ENCODE measurements at regions not wholly inside any gene's neighbourhood (a gene's known extent, or its start where the extent isn't known, plus 50 kb on each side); places are given as distances from the start of the nearest gene placed in this dataset.

DNA sequence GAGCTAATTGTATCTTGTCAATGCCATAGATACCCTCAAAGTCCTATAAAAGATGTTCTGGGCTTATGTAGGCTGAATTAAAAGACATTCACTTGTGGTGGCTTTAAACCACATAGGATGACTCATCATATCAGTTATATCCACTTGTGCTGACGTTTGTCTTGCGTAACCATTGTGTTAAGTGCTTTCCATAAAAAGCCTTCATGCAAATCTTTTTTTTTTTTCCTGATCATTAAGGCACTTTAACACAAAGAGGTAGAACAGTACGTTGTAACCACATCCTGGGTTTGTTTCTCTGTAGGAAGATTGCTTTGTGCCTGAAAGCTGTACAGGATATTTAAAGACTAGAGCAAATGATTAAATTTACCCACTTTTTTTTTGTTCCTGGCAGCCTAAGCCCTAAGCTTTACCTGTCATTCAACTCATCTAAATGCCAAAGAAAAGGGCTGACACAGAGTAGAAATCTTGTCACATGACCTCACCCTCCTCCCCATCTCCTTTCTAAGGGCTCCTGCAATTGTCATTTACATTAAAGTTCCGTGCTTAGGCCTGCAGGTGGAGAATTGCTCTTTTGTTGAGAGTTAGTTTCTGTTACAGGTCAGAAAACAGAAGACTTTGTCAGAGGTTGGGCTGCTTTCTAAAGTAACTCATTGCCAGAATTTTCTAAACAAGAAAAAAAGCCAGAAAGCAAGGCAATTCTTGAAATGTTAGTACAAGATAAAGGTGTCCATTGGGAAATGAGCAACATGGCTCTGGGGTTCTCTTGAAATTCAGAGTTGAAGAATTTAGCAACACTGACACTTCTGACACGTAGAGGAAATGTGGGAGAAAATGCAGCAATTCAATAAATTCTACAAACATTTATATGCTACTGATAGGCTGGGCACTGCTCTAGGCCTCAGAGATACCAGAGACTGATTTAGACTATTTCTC is 555.6 kb downstream of the PPARGC1A start:
- DNase-seq (ENCODE audit: low read depth) = peak; percentile 4

DNA sequence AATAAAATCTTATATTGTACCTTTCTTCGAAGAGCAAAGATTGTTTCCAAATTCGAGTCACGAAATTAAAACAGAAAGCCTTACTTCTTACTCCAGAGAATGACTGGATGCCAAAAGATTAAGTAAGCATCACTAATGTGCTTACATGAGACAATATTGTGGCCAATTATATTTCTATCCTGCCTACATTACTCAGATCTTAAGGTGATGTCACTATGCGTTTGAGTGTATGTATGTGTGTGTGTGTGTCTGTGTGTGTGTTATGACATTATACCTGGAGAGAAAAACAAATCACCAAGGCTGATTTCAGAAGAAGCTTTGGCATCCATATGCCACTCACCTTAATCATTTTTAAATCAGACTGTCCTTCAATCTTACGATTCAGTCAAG is 556.3 kb downstream of the PPARGC1A start:
- DNase-seq (ENCODE audit: low read depth) = no peak

DNA sequence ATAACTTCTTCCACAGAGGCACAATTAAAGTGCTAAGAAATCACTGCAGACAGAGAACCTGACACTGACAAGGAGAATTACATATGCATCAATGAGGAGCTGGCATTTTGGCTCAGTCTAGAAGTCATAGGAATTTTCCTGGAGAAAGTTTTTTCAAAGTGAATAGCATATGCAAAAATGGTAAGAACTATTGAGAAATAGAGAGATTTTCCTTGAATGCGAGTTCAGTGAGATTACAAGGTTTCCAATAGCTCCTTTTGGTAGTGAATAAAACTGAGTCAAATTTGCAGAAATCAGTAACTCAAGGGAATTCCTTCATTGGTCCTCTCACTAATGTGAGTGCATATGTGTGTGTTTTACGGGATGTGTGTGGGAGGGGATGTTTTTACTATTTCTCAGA is 557.5 kb downstream of the PPARGC1A start:
- DNase-seq (ENCODE audit: low read depth) = no peak

DNA sequence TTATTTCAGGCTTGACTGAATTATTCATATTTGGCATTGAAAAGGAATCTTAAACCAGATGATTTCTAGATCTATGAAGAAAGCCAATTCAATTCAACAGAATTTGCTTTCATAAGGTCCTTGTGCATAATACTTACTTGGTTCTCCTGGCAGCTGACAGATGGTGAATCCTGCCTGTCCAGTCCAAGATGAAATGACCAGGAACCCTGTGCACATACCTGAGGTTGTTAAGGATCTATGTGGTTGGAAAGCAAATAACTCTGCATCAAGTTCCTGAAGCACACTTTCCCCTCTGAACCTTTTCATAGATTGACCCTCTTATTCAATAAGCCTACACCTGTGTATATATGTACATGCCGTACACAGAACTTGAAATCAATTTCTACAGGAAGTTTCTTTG is 562.7 kb downstream of the PPARGC1A start:
- DNase-seq (ENCODE audit: low read depth) = no peak

DNA sequence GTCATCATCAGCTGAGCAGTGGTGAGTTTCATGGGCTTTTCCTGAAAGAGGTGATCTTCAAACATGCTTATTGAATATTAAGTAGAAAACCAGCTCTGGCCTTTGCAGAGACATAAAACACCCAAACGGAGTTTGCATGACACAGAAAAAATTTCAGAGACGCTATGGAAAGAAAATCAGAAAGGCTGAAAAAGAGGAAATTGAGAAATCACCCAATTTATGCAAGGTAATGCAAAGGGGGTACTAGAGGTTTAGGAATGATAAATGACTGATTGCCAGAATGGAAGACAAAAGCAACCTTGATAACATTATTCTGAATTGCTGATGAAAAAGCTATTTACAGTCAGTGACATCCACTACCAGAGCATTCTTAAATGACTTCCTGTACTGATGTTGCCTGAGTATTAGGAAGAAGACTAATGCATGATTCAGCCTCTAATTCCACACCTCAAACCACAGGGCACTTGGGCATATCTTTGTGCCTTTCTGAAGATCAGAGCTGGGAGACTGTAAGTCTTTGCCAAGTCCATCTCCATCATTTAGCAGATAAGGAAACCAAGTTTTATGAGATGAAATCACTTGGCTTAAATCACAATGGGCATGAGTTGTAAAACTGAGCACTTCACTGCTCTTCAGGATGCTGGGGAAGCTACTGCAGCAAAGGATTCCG is 565.7 kb downstream of the PPARGC1A start:
- DNase-seq (ENCODE audit: low read depth) = no peak

- no peak for DNase-seq (ENCODE audit: low read depth)
Observed at GRCh38 chr4:23323436-23323835, 566.4 kb downstream of the PPARGC1A start.

- no peak for DNase-seq (ENCODE audit: low read depth)
Observed at GRCh38 chr4:23322732-23323131, 567.1 kb downstream of the PPARGC1A start.

- DNase-seq (ENCODE audit: low read depth) = no peak
Observed at GRCh38 chr4:23320931-23321587, 568.8 kb downstream of the PPARGC1A start.

GRCh38 chr4:23312686-23313085 is 577.2 kb downstream of the PPARGC1A start:
- DNase-seq (ENCODE audit: low read depth) = no peak

- DNase-seq (ENCODE audit: low read depth) = no peak
Observed at GRCh38 chr4:23311983-23312382, 577.9 kb downstream of the PPARGC1A start.

DNA sequence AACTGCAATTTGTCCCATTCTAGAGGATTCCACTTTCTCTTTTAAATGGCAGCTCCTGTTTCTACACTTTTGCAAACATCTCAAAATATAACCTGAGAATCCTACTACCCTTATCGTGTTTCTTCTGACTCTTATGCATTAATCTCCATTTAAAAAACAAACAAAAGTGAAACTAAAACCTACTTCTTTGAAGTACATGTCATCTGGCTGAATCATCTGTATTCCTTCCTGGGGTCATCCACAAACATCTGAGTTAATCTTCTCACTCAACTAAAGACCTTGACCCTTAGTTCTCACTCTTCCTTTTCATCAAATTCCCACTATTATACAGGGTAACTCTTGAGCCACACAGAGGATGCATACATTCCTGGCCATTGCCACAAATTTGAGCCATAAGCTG is 584.8 kb downstream of the PPARGC1A start:
- DNase-seq (ENCODE audit: low read depth) = no peak

DNA sequence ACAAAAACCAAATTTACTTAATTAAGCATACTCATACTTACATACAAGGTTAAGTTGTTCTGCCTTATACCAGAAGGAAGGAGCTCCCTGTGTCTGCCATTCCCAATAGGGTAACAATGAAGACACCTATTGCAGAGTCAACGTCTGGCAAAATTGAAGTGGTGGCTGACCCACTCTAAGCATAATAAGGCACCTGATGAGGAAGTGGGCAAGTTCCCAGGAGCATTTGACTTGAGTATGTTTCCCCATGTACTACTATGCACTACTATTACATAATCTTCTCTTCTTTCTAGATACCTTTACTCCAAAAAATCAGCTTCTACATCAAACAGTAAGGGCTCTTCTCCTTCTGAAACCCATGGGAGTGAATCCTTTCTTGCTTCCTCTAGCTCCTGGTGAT is 591.5 kb downstream of the PPARGC1A start:
- DNase-seq (ENCODE audit: low read depth) = no peak

- no peak for DNase-seq (ENCODE audit: low read depth)
Observed at GRCh38 chr4:23297327-23297726, 592.5 kb downstream of the PPARGC1A start.

GRCh38 chr4:23291139-23291538 is 598.4 kb downstream of the GBA3 start:
- no peak for DNase-seq (ENCODE audit: low read depth)

DNA sequence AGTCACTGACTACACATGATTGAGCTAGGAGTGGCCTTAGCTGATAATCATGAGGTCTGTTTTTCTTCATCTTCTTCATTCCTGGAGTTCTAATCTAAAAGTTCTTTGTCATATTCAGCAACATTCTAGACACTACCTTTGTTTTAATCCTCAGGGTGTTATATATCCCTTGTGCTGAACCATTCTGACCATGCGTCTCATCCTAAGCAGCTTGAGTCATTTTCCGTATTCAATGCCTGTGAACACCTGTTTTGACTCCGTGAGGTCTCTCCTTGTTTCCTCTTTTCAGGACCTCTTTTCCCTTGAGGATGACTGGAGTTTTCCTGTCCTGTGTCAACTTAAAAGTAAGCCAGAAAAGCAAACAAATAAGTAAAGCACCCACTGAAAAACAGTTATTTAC is 597.9 kb downstream of the GBA3 start:
- DNase-seq (ENCODE audit: low read depth) = no peak

- no peak for DNase-seq (ENCODE audit: low read depth)
Observed at GRCh38 chr4:23279377-23279986, 586.7 kb downstream of the GBA3 start.

DNA sequence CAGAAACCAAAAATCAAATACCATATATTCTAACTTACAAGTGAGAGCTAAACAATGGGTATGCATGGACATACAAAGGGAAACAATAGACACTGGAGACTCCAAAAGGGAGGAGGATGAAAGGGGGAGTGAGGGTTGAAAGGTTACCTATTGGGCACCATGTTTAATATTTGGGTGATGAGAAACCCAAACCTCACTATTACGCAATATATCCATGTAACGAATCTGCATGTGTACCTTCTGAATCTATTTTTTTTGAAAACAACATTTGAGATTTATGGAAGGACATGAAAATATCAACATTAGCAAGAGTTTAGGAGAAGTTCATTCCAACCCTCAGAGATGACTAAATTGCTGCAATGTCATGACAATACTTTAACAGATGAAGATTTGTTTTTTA is 586.1 kb downstream of the GBA3 start:
- no peak for DNase-seq (ENCODE audit: low read depth)

- DNase-seq (ENCODE audit: low read depth) = no peak
Observed at GRCh38 chr4:23276076-23276475, 583.3 kb downstream of the GBA3 start.

GRCh38 chr4:23269566-23269965 is 576.8 kb downstream of the GBA3 start:
- DNase-seq (ENCODE audit: low read depth) = no peak

- DNase-seq (ENCODE audit: low read depth) = no peak
Observed at GRCh38 chr4:23268072-23268771, 575.5 kb downstream of the GBA3 start.

- DNase-seq (ENCODE audit: low read depth) = no peak
Observed at GRCh38 chr4:23266401-23266800, 573.7 kb downstream of the GBA3 start.

- DNase-seq (ENCODE audit: low read depth) = no peak
Observed at GRCh38 chr4:23260511-23260910, 567.8 kb downstream of the GBA3 start.
